HepG2 (cell line): ENCODE measurements at regions not wholly inside any gene's neighbourhood (a gene's known extent, or its start where the extent isn't known, plus 50 kb on each side); places are given as distances from the start of the nearest gene placed in this dataset.

Experiments used
- ATAC-seq: fragments of 200-7000 bp; cut with Tn5 transposase; 3 replicates; pipeline ENCODE4 v1.9.1; 2020; ENCODE audit warnings: mild to moderate bottlenecking, moderate library complexity
- BruUV-seq: library from RNA; stranded (reverse); fragments of 400-500 nt; replicated peaks from 2 replicates; lab custom pipeline; 2021; lab: Mats Ljungman, UMichigan
- CTCF ChIA-PET: fragments of 300-600 bp; formaldehyde crosslinking; extraction: SDS; loops from one replicate; lab custom pipeline; 2021; ENCODE audit warnings: low total read pairs, inconsistent platforms, low intra/inter-chr PET ratio; lab: Yijun Ruan, JAX
- POLR2A ChIA-PET: fragments of 350-600 bp; sonication (Branson Sonifier 250); formaldehyde crosslinking; loops from one replicate; lab custom pipeline; 2020; ENCODE audit warnings: antibody characterized with exemption, inconsistent platforms; lab: Yijun Ruan, JAX
- DNase-seq: peaks from one replicate; pipeline ENCODE4 v3.0.0-alpha.2; 2015; ENCODE audit warnings: low spot score
- FAIRE-seq: peaks from 3 replicates; lab custom pipeline; 2011; peaks lifted over from hg19 to GRCh38; lab: Jason Lieb, UNC
- H2AFZ ChIP-seq: one replicate; pipeline ENCODE4 v1.6.1; 2011; ENCODE audit warnings: low read length, inconsistent platforms
- H3K27ac ChIP-seq: fragments of 300-600 bp; 3 replicates; pipeline ENCODE4 v1.8.0; 2011; ENCODE audit warnings: mixed run types, mild to moderate bottlenecking, mixed read lengths, low read length, inconsistent platforms; ENCODE audit not compliant: insufficient read depth; ENCODE audit errors: extremely low read length
- H3K27me3 ChIP-seq, 2 experiments: fragments of 200-600 bp in 1 of 2; 2 replicates in 1 of 2; 3 replicates in 1 of 2; pipeline versions ENCODE4 v1.6.0 to v1.8.0; 2011; ENCODE audit warnings: low read length in 2 of 2, mild to moderate bottlenecking in 2 of 2, moderate library complexity in 2 of 2, inconsistent platforms in 1 of 2; ENCODE audit not compliant: insufficient read depth in 2 of 2, control insufficient read depth in 1 of 2
- H3K36me3 ChIP-seq, 2 experiments: fragments of 200-600 bp in 1 of 2; replicated peaks in 1 of 2; 2 replicates in 1 of 2; 3 replicates in 1 of 2; pipeline versions ENCODE4 v1.5.1 to v1.8.0; 2011; ENCODE audit warnings: low read length in 2 of 2, inconsistent platforms in 1 of 2; ENCODE audit not compliant: insufficient read depth in 2 of 2, control insufficient read depth in 1 of 2
- H3K4me1 ChIP-seq: 2 replicates; pipeline ENCODE4 v1.5.1; 2012; ENCODE audit warnings: low read length, inconsistent platforms; ENCODE audit not compliant: insufficient read depth
- H3K4me2 ChIP-seq: 2 replicates; pipeline ENCODE4 v1.6.0; 2011; ENCODE audit warnings: low read depth, low read length, inconsistent platforms
- H3K4me3 ChIP-seq, 3 experiments: fragments of 200-600 bp in 1 of 3; sonication (generic), shearing (Covaris generic) in 1 of 3; replicated peaks in 1 of 3; 2 replicates each; pipeline ENCODE4 v1.5.1; 2011 to 2016; ENCODE audit warnings: low read length in 3 of 3, inconsistent platforms in 2 of 3, low read depth in 2 of 3, mild to moderate bottlenecking in 2 of 3, control low read depth in 1 of 3, mixed read lengths in 1 of 3; ENCODE audit not compliant: insufficient read depth in 1 of 3
- H3K79me2 ChIP-seq: one replicate; pipeline ENCODE4 v1.6.1; 2011; ENCODE audit warnings: low read length, inconsistent platforms; ENCODE audit not compliant: insufficient read depth
- H3K9ac ChIP-seq: 2 replicates; pipeline ENCODE4 v1.6.0; 2011; ENCODE audit warnings: mild to moderate bottlenecking, low read depth, low read length, inconsistent platforms; ENCODE audit not compliant: insufficient read depth
- H3K9me3 ChIP-seq: 2 replicates; pipeline ENCODE4 v1.5.1; 2012; ENCODE audit warnings: mild to moderate bottlenecking, low read length
- H4K20me1 ChIP-seq: 2 replicates; pipeline ENCODE4 v1.6.0; 2011; ENCODE audit warnings: inconsistent platforms, mild to moderate bottlenecking, low read length, moderate library complexity; ENCODE audit not compliant: insufficient read depth
- ERF ChIP-seq: IDR thresholded peaks from 2 replicates; pipeline ENCODE4 v1.6.1; 2018; ENCODE audit warnings: missing biosample characterization, missing genetic modification reagents
- FOXA1 ChIP-seq, 2 experiments: fragments of 450-650 bp in 1 of 2; sonication (generic) in 1 of 2; formaldehyde crosslinking in 1 of 2; IDR thresholded peaks; 2 replicates each; pipeline versions ENCODE4 v1.4.0 to v1.6.1; 2016 to 2020; ENCODE audit warnings: missing genetic modification reagents in 1 of 2
- FOXA3 ChIP-seq: IDR thresholded peaks from 2 replicates; pipeline ENCODE4 v1.6.1; 2016; ENCODE audit warnings: missing genetic modification reagents, missing compliant biosample characterization
- FOXP1 ChIP-seq, 2 experiments: fragments of 450-650 bp in 1 of 2; IDR thresholded peaks; 2 replicates each; pipeline ENCODE4 v1.6.1; 2017 to 2018; ENCODE audit warnings: antibody characterized with exemption in 1 of 2
- GATAD2A ChIP-seq: IDR thresholded peaks from 2 replicates; pipeline ENCODE4 v1.6.1; 2016
- GMEB1 ChIP-seq: sonication (generic); formaldehyde crosslinking; IDR thresholded peaks from 2 replicates; pipeline ENCODE4 v1.5.1; 2020; ENCODE audit warnings: missing genetic modification reagents, mild to moderate bottlenecking, borderline replicate concordance
- HOXD1 ChIP-seq: sonication (generic); formaldehyde crosslinking; IDR thresholded peaks from 2 replicates; pipeline ENCODE4 v1.5.0; 2020; ENCODE audit warnings: missing genetic modification reagents
- ISL2 ChIP-seq: sonication (generic); formaldehyde crosslinking; IDR thresholded peaks from 2 replicates; pipeline ENCODE4 v1.5.0; 2020; ENCODE audit warnings: missing genetic modification reagents
- NR2C2 ChIP-seq: sonication (generic); formaldehyde crosslinking; IDR thresholded peaks from 2 replicates; pipeline ENCODE4 v1.4.0; 2020; ENCODE audit warnings: missing genetic modification reagents, mild to moderate bottlenecking, moderate library complexity, borderline replicate concordance
- ZC3H13 ChIP-seq: sonication (generic); formaldehyde crosslinking; IDR thresholded peaks from 2 replicates; pipeline ENCODE4 v1.8.1; 2023; ENCODE audit warnings: mild to moderate bottlenecking, missing genetic modification reagents, moderate library complexity
- ZNF253 ChIP-seq: sonication (generic); formaldehyde crosslinking; IDR thresholded peaks from 2 replicates; pipeline ENCODE4 v1.8.0; 2022; ENCODE audit warnings: mild to moderate bottlenecking, missing genetic modification reagents, borderline replicate concordance
- ZNF761 ChIP-seq: sonication (generic); formaldehyde crosslinking; conservative IDR thresholded peaks from 2 replicates; pipeline ENCODE4 v1.4.0; 2020; ENCODE audit warnings: mild to moderate bottlenecking, missing genetic modification reagents
- WGBS: methylation state at CpG from one replicate; pipeline ENCODE4 v1.1.6; 2017; ENCODE audit warnings: low lambda C conversion rate; 5-methylcytosine and 5-hydroxymethylcytosine counted together
- in situ Hi-C: cut with HindIII; loops from 2 replicates; pipeline ENCODE4 v1.10.0; 2017; ENCODE audit warnings: low pct_unique_long_range_greater_than_20kb; ENCODE audit not compliant: extremely low pct_ligation_motif_present
- intact Hi-C: fragments of 100-400 bp; cut with micrococcal nuclease; formaldehyde crosslinking; loops from one replicate; pipeline ENCODE4 v1.10.0; 2022; ENCODE audit not compliant: unreplicated experiment
- TF ChIP-seq, protein P1 (sequence below): sonication (generic); formaldehyde crosslinking; conservative IDR thresholded peaks from 2 replicates; pipeline ENCODE4 v1.4.0; 2020; ENCODE audit warnings: mild to moderate bottlenecking, missing genetic modification reagents, moderate library complexity

DNA sequence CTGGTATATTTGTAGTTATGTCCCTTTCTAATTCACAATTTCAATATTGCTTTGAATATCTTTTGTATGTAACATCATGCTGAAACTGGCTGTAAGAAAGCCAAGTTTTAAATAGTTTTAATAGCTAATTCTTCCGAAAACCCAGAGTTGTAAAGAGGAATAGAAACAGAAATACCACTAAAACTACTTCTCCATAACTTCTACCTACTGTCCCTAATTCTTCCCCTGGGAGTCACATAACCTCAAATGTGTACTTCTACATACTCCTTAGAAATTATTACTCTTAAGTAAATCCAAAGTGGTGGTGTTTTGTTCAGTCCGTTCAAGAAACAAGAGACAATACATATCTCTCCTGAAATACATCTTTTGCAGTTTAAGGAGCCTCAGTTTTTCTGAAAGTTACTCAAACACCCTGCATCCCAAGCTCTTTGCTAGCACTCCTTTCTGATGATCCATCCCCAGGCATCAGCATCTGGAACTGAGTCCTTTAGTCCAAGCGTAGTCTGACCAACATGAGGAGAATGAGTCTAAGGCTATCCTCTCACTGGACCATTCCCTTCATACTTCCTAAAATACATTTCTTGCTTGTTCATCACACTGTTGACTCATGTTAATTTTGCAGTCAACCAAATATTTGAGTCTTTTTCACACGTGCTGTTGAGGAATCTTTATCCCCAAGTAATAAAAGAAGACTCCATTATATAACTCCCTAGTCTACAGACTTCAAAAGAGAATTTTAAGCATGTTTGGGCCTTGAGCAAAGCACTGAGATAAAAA is 214.3 kb upstream of the NUDT4 start (continued):
- no peak for TF ChIP-seq GMEB1 (CRISPR knock-in tag)
- TF ChIP-seq NR2C2 (CRISPR knock-in tag): no peak
- TF ChIP-seq HOXD1 (CRISPR knock-in tag): no peak

DNA sequence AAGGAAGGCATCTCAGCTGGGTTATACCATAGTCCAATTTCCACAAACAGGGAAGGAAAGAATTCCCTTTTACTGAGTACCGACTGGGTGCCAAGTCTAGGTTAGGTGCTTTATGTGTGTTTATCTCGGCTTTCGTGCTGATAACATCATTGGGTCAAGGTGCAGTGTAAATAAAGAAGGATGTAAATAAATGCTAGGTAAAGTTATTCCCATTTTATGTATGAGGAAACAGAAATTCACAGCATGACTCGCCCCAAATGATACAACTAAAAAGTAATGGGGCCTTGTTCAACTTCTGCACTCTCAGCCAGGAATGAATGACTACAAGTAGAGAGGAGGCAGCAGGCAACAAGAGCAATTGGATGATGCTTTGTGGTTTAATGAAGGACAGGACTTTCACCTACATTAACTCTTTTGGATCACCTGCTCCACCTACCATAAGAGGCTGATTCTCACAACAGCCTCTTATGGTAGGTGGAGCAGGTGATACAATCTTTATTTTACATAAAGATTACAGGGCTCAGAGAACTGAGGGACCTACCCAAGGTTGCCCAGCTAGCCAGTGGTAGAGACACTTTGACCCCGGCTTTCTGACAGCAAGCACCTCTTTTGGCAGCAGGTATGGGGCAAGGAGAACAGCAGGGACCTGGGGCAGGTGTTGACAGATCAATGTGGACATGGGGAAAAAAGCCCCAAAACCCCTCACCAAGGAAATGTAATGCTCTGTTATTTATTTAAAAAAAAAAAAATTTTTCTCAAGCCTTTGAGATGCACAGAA is 213.4 kb upstream of the NUDT4 start:
- Histone ChIP-seq H3K9ac (no peak overlapping the region), H2AFZ (no peak overlapping the region), H3K79me2 (no peaks in the 10 kb centered on the region), H3K27ac (no peak overlapping the region), H3K4me1 (peaks cover 43% of the 10 kb centered on the region), H3K36me3 (no peaks in the 10 kb centered on the region), H3K27me3 (no peaks in the 10 kb centered on the region), H4K20me1 (no peaks in the 10 kb centered on the region), H3K9me3 (no peaks in the 10 kb centered on the region), H3K4me3 (0 out of 6 replicates have a peak overlapping the region, but pooled peaks of 1 of the 3 experiments have one; percentile 13), H3K4me2 (peak overlapping the region; percentile 56)
- 3% methylated on average over 5 of the region's 5 CpGs for WGBS
- in situ Hi-C loops (no loop called here), intact Hi-C loops (no loop called here)
- ATAC-seq (peak; percentile 80), DNase-seq (peak; percentile 40), FAIRE-seq (no peak)
- CTCF ChIA-PET: no interaction called here
- POLR2A ChIA-PET: no interaction called here
- BruUV-seq: no TSS peak
- TF ChIP-seq FOXP1 (IDR thresholded peaks at IDR 0.05): no peak
- TF ChIP-seq FOXP1 (CRISPR knock-in tag; IDR thresholded peaks at IDR 0.05): peak; percentile 70
- no peak for TF ChIP-seq ZC3H13
- no peak for TF ChIP-seq ZNF761
- no peak for TF ChIP-seq FOXA1 (IDR thresholded peaks at IDR 0.05)
- peak; percentile 47; the same call in 1 of the 2 replicates for TF ChIP-seq FOXA1 (CRISPR knock-in tag; IDR thresholded peaks at IDR 0.05)
- TF ChIP-seq ISL2 (CRISPR knock-in tag): 0 out of 2 replicates have a peak, but pooled peaks have one; percentile 33
- TF ChIP-seq ZNF253 (CRISPR knock-in tag): no peak
- TF ChIP-seq, protein P1, sequence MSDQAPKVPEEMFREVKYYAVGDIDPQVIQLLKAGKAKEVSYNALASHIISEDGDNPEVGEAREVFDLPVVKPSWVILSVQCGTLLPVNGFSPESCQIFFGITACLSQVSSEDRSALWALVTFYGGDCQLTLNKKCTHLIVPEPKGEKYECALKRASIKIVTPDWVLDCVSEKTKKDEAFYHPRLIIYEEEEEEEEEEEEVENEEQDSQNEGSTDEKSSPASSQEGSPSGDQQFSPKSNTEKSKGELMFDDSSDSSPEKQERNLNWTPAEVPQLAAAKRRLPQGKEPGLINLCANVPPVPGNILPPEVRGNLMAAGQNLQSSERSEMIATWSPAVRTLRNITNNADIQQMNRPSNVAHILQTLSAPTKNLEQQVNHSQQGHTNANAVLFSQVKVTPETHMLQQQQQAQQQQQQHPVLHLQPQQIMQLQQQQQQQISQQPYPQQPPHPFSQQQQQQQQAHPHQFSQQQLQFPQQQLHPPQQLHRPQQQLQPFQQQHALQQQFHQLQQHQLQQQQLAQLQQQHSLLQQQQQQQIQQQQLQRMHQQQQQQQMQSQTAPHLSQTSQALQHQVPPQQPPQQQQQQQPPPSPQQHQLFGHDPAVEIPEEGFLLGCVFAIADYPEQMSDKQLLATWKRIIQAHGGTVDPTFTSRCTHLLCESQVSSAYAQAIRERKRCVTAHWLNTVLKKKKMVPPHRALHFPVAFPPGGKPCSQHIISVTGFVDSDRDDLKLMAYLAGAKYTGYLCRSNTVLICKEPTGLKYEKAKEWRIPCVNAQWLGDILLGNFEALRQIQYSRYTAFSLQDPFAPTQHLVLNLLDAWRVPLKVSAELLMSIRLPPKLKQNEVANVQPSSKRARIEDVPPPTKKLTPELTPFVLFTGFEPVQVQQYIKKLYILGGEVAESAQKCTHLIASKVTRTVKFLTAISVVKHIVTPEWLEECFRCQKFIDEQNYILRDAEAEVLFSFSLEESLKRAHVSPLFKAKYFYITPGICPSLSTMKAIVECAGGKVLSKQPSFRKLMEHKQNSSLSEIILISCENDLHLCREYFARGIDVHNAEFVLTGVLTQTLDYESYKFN (CRISPR knock-in tag): peak; percentile 57; the same call in 1 of the 2 replicates
- 0 out of 2 replicates have a peak, but pooled peaks have one; percentile 21 for TF ChIP-seq ERF (CRISPR knock-in tag)
- 0 out of 2 replicates have a peak, but pooled peaks have one; percentile 10 for TF ChIP-seq GATAD2A
- peak; percentile 53 for TF ChIP-seq FOXA3
- 0 out of 2 replicates have a peak, but pooled peaks have one; percentile 22 for TF ChIP-seq GMEB1 (CRISPR knock-in tag)
